ENCODE measurements at regions not wholly inside any gene's neighbourhood (a gene's known extent, or its start where the extent isn't known, plus 50 kb on each side); places are given as distances from the start of the nearest gene placed in this dataset.

DNA sequence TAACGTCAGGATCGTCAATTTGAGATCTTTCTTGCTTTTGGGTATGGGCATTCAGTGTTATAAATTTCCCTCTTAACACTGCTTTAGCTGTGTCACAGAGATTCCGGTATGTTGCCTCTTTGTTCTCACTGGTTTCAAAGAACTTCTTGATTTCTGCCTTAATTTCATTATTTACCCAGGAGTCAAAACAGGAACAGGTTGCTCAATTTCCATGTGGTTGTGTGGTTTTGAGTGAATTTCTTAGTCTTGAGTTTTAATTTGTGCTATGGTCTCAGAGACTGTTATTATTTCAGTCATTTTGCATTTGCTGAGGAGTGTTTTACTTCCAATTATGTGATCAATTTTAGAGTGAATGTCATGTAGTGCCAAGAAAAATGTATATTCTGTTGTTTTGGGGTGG is 153.1 kb downstream of the PCDH17 start:
- no peak for DNase-seq
- intact Hi-C loops (cut with DNase I) = no loop called here

DNA sequence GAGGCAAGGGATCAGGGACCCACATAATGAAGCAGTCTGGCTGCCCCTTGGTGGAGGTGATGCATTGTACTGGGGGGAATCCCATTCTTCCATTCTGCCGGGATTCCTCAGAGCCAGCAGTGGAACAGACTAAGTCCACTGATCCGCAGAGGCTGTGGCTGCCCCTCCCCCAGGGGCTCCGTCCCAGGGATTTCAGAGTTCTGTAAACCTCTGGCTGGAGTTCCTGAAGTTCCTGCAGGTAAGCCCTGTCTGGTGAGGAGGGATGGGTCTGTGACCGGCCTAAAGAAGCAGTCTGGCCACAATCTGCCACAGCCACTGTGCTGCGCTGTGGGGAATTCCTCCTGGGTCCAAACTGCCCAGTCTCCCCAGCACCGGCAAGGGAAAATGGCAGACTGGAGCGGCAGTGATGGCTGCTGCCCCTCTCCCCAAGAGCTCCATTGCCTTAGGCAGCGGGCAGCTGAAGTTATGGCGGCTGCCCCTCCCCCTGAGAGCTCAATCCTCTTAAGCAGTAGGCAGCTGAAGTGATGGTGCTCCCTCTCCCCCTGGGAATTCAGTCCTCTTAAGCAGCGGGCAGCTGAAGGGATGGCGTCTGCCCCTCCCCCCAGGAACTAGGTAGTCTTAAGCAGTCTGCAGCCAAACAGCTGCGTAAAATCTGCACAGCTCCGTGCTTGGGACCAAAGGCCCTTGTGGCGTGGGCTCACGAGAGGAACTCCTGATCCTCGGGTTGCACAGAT is 155.7 kb downstream of the PCDH17 start:
- intact Hi-C loops (cut with DNase I) = no loop called here
- DNase-seq = peak in 2 of 10 donors; percentile 34 to 51

- DNase-seq = no peak
- intact Hi-C loops (cut with DNase I) = no loop called here
These were observed 168.1 kb downstream of the PCDH17 start for GRCh38 chr13:57799624-57800023.

DNA sequence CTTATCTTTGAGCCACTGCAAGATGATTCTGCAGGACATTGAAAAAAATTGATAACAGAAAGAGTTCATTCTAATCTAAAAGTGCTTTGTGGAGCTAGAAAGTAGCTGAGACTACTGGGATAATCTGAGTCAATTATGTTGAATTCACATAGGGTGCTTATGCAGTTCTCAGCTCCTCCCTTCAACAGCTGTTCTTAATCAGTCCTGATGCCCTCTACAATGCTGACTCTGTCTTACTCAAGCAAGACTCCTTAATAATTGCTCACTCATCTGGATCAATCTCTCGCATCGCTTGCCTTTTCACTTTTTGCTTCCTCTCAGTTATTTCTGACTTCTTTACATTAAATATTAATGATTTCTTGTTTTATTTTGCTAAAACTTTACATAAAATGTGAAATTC is 182.1 kb downstream of the PCDH17 start:
- intact Hi-C loops (cut with DNase I) = no loop called here
- no peak for DNase-seq

GRCh38 chr13:57815600-57815999 is 184.1 kb downstream of the PCDH17 start:
- no peak for DNase-seq
- intact Hi-C loops (cut with DNase I) = no loop called here

DNA sequence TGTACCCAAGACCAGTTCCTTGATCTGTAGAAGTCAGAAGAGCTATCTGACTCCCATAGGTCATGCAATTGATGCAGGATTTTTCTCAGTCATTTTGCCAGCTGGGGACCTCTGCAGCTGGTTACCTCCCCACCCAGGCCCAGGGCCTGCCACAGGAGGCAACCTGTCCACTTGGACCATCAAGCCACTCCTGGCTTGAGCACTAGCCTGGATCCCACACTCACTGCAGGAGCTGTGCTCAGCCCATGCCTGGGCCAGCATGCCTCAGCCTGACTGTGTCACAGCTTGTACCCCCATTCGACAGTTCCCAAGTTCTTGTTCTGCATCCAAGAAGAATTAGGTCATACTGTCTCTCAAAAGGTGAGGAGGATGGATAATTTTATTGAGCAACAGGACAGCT is 189.4 kb downstream of the PCDH17 start:
- peak in 3 of 10 donors; percentile 14 to 78 (median 32) for DNase-seq
- intact Hi-C loops (cut with DNase I) = no loop called here

- DNase-seq = no peak
- intact Hi-C loops (cut with DNase I) = no loop called here
These were observed 192.2 kb downstream of the PCDH17 start for GRCh38 chr13:57823704-57824103.

- intact Hi-C loops (cut with DNase I) = no loop called here
These were observed 192.6 kb downstream of the PCDH17 start for GRCh38 chr13:57824121-57824520.

DNA sequence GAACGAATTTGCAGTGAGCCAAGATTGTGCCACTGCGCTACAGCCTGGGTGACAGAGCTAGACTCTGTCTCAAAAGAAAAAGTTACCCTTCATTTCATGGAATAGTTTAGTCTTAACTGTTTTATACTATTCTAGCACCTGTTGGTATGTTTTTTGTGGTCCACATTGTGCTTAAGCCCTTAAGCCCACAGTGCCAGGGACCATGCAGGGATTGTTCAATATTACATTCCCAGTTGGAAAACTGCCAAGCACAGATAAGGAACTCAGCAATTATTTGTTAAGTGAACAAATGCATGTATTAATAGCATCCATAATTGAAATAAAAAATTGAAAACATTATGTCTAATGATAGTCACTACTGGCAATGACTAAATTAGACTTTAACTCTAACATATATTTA is 193.5 kb downstream of the PCDH17 start:
- no peak for DNase-seq
- intact Hi-C loops (cut with DNase I) = no loop called here

More at GRCh38 chr13:57824121-57824520, 192.6 kb downstream of the PCDH17 start:
- DNase-seq = peak in 1 of 10 donors; percentile 36

- intact Hi-C loops (cut with DNase I) = no loop called here
- no peak for DNase-seq
These were observed 198.0 kb downstream of the PCDH17 start for GRCh38 chr13:57829496-57829895.

DNA sequence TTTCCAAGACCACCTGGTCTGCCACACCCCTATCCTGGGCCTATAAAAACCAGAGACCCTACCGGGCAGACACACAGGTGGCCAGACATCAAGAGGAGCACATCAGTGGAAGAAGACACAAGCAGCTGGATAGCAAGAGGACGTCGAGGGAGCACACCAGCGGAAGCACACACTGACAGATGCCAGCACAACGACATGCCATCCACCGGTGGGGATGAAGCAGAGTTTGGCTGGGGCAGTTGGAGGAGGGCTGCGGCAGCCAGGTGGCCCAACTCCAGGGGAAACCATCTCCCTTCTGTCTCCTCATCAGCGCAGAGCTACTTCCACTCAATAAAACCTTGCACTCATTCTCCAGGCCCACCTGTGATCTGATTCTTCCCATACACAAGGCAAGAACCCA is 200.6 kb downstream of the PCDH17 start:
- intact Hi-C loops (cut with DNase I) = no loop called here
- DNase-seq = peak in 2 of 10 donors; percentile 41 to 61

DNA sequence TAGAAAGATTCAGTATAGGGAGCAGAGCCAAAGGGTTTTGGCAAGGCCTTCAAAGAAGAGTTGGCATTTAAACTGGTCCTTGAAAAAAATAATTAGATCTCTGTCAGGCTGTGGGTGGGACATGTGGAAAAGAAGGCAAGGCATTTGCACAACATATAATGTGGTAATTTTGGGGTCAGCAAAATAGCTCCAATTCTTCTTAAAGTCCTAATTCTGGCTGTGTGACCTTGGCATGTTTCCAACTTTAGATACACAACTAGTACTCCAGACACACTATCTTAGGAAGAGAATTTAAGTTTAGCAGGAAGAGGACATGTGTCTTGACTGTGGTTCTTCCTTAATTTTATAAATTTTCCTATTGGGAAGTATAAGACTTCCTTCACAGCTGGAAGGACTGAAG is 206.3 kb downstream of the PCDH17 start:
- intact Hi-C loops (cut with DNase I) = no loop called here
- no peak for DNase-seq

DNA sequence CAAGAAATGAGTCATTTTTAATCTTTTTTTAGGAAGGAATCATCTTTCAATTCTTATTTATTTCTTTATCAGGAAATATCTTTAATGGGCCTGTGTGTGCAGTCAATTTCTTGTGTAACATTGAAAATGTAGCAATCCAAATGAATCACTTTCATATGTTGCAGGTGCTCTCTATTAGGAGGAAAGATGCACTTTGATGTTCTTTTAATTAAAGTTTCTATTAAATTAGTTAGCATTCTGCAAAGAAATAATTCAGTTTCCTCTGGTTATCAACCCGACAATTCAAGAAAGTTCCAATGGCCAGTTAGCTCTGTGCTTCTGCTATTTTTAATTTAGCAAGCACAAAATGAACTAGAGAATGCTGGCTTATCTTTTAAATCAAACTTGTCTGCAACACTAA is 212.0 kb downstream of the PCDH17 start:
- intact Hi-C loops (cut with DNase I) = no loop called here
- no peak for DNase-seq

- intact Hi-C loops (cut with DNase I) = no loop called here
These were observed 215.1 kb downstream of the PCDH17 start for GRCh38 chr13:57846600-57847173.

DNA sequence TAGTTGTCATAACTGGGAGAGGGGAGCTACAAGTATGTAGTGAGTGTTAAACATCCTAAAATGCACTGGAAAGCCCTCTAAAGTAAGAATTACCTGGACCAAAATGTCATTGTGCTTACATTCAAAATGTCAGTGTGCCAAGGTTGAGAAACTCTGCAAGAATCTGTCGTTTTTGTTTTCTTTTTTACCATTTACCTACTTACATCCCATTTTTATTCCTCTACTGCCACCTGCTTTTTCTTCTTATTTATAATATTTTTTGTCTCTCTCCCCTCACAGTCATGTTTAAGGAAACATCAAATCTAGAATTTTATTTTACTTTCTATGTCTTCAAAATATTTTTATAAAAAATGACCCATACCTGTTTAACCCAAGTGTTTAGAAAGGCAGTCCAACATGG is 226.4 kb downstream of the PCDH17 start:
- intact Hi-C loops (cut with DNase I) = loop anchor here (1.0 kb wide), 1 partner anchor 231 kb away; no protein-coding TSS in a partner anchor
- no peak for DNase-seq

More at GRCh38 chr13:57846600-57847173, 215.1 kb downstream of the PCDH17 start:
- DNase-seq = no peak

DNA sequence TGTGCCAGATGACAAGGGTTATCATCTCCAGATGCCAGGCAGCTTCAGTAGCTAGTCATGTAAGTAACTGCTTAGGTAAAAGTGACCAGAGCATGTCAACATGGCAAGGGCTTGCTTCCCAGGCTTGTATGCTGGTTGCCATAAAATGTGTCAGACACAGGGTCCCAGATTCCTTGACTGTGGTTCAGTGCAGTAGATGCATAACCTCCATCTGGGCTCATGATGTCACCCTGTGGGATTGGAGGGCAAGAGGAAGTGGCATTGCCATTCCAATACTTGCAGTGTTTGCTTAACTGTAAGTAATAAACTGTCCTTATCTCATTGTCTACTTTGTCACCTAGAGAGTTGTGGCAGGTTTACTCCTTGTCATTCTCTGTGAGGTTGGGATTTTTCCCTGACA is 226.8 kb downstream of the PCDH17 start:
- intact Hi-C loops (cut with DNase I) = loop anchor here (1.0 kb wide), 1 partner anchor 231 kb away; no protein-coding TSS in a partner anchor
- peak in 1 of 10 donors; percentile 57 for DNase-seq

DNA sequence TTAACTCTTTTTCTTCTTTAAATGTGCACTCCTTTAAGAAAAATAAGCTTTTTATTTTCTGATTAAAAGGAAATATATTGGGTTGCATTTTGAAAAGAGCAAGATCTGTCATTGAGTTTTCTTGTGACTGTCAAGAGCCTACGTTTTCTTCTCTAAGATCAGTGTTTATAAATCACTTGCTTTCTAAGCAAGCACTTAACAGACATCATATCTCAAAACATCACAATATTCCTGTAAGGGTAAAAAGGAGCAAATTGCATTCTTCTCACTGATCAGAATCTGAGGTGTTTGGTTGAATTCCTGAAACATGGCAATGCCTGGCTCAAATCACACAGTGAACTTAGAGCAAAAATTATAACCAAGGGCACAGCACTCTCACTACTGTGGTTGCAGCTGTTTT is 231.3 kb downstream of the PCDH17 start:
- intact Hi-C loops (cut with DNase I) = no loop called here
- DNase-seq = no peak

GRCh38 chr13:57865600-57866294 is 234.2 kb downstream of the PCDH17 start:
- intact Hi-C loops (cut with DNase I) = no loop called here
- DNase-seq = no peak

- DNase-seq = no peak
- intact Hi-C loops (cut with DNase I) = no loop called here
These were observed 243.0 kb downstream of the PCDH17 start for GRCh38 chr13:57874530-57874929.

DNA sequence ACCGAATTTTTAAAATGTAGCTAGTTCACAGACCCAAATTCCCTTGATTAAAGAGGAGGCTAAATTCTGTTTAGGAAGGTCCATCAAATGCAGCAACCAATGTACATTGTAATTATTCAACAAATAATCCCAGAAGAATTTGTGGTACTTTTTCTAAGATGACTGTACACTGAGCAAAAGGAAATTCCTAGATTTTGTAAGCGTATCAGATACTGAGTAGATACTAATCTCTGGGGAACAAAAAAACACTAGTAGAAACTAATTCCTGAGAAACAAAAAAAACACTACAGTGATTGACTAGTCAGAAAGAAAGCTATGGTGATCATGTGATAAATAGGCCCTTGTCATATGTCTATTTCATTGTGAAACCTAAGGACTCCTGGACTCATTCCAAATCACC is 246.1 kb downstream of the PCDH17 start:
- intact Hi-C loops (cut with DNase I) = no loop called here
- DNase-seq = no peak

DNA sequence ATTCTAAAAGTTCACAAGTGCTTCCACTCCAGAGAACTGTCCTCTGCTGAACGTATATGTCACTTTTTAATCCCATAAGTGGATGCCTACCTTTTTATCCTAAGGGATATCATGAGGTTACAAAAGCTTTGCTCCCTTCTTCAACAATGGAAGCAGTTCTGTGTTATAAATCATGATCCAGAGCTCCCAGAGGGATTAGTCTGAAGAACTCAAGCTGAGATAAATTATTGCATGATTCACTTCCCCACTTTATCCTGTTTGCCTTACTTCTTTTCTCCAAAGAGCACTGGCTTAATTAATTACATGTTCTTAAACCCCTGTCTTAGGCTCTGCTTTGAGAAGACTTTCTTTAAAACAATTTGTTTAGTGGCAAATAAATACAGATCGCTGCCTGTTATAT is 246.7 kb downstream of the PCDH17 start:
- intact Hi-C loops (cut with DNase I) = no loop called here
- DNase-seq = no peak

- intact Hi-C loops (cut with DNase I) = no loop called here
- no peak for DNase-seq
These were observed 265.7 kb downstream of the PCDH17 start for GRCh38 chr13:57897225-57897624.
